SK-N-MC (cell line): ENCODE measurements at regions not wholly inside any gene's neighbourhood (a gene's known extent, or its start where the extent isn't known, plus 50 kb on each side); places are given as distances from the start of the nearest gene placed in this dataset.

Experiments used
- DNase-seq: peaks from one replicate; pipeline ENCODE4 v3.0.0-alpha.2; 2011; ENCODE audit warnings: low read depth, low spot score
- H3K27ac ChIP-seq: fragments of 200-600 bp; sonication (generic); 2 replicates; pipeline ENCODE4 v1.5.1; 2016; ENCODE audit warnings: mixed run types
- H3K36me3 ChIP-seq: fragments of 200-600 bp; sonication (generic); 2 replicates; pipeline ENCODE4 v1.6.1; 2017; ENCODE audit warnings: antibody characterized with exemption, low read length, mixed read lengths; ENCODE audit not compliant: insufficient read depth
- H3K4me3 ChIP-seq: fragments of 200-600 bp; sonication (generic); 2 replicates; pipeline ENCODE4 v1.5.1; 2016
- H3K9ac ChIP-seq: fragments of 200-600 bp; sonication (generic); 2 replicates; pipeline ENCODE4 v1.8.0; 2017; ENCODE audit warnings: mixed run types, mixed read lengths; ENCODE audit not compliant: insufficient read length
- H3K9me3 ChIP-seq: fragments of 200-600 bp; sonication (generic); 2 replicates; pipeline ENCODE4 v1.6.1; 2017; ENCODE audit warnings: low read depth, mild to moderate bottlenecking, antibody characterized with exemption, low read length, moderate library complexity, mixed read lengths
- EZH2 ChIP-seq: fragments of 200-600 bp; sonication (generic); IDR thresholded peaks from one replicate; pipeline ENCODE4 v1.6.1; 2017; ENCODE audit warnings: antibody characterized with exemption
- FOXP2 ChIP-seq: optimal IDR thresholded peaks from 2 replicates; pipeline ENCODE3; 2011; ENCODE audit warnings: mild to moderate bottlenecking, moderate library complexity; ENCODE audit not compliant: insufficient read depth; ENCODE audit errors: extremely low read length, control extremely low read depth
- POLR2AphosphoS5 ChIP-seq: IDR thresholded peaks from 2 replicates; pipeline ENCODE4 v1.6.1; 2012; ENCODE audit warnings: mild to moderate bottlenecking, low read depth, low read length, borderline replicate concordance

- DNase-seq, result no peak
- Histone ChIP-seq H3K4me3 (no peak overlapping the region), H3K36me3 (no peaks in the 10 kb centered on the region), H3K27ac (no peak overlapping the region), H3K9ac (no peak overlapping the region), H3K9me3 (no peaks in the 10 kb centered on the region)
- TF ChIP-seq EZH2 (no peak), POLR2AphosphoS5 (no peak), FOXP2 (no peak)
Observed at GRCh38 chr4:67125636-67126514, 419.4 kb downstream of the CENPC start.

GRCh38 chr4:67124716-67125115 is 420.6 kb downstream of the CENPC start:
- no peak for DNase-seq
- Histone ChIP-seq H3K4me3 (no peak overlapping the region), H3K9me3 (no peaks in the 10 kb centered on the region), H3K27ac (no peak overlapping the region), H3K36me3 (no peaks in the 10 kb centered on the region), H3K9ac (no peak overlapping the region)
- no peak for TF ChIP-seq POLR2AphosphoS5

GRCh38 chr4:67122029-67122428 is 423.3 kb downstream of the CENPC start:
- H3K9ac ChIP-seq, result no peak overlapping the region
- no peak overlapping the region for H3K27ac ChIP-seq
- DNase-seq, result no peak
- no peak overlapping the region for H3K4me3 ChIP-seq
- TF ChIP-seq POLR2AphosphoS5, result no peak
- no peak for TF ChIP-seq FOXP2
- no peak for TF ChIP-seq EZH2
- H3K9me3 ChIP-seq, result no peaks in the 10 kb centered on the region
- no peaks in the 10 kb centered on the region for H3K36me3 ChIP-seq

- TF ChIP-seq EZH2 (no peak), FOXP2 (no peak), POLR2AphosphoS5 (no peak)
- Histone ChIP-seq H3K27ac (no peak overlapping the region), H3K4me3 (no peak overlapping the region), H3K9me3 (no peaks in the 10 kb centered on the region), H3K36me3 (no peaks in the 10 kb centered on the region), H3K9ac (no peak overlapping the region)
- no peak for DNase-seq
Observed at GRCh38 chr4:67120369-67120768, 424.9 kb downstream of the CENPC start.

GRCh38 chr4:67109276-67109675 is 436.0 kb downstream of the CENPC start:
- H3K27ac ChIP-seq, result no peak overlapping the region

GRCh38 chr4:67106861-67107460 is 438.3 kb downstream of the CENPC start:
- no peak for TF ChIP-seq FOXP2
- no peak for TF ChIP-seq EZH2
- H3K36me3 ChIP-seq, result no peaks in the 10 kb centered on the region
- no peak overlapping the region for H3K9ac ChIP-seq
- H3K4me3 ChIP-seq, result no peak overlapping the region
- H3K9me3 ChIP-seq, result no peaks in the 10 kb centered on the region
- DNase-seq, result no peak
- no peak overlapping the region for H3K27ac ChIP-seq

More at GRCh38 chr4:67109276-67109675, 436.0 kb downstream of the CENPC start:
- DNase-seq, result no peak
- no peak overlapping the region for H3K4me3 ChIP-seq
- TF ChIP-seq POLR2AphosphoS5 (no peak), FOXP2 (no peak), EZH2 (no peak)
- H3K36me3 ChIP-seq, result no peaks in the 10 kb centered on the region
- no peak overlapping the region for H3K9ac ChIP-seq
- H3K9me3 ChIP-seq, result no peaks in the 10 kb centered on the region

- TF ChIP-seq EZH2, result no peak
- TF ChIP-seq FOXP2, result no peak
- TF ChIP-seq POLR2AphosphoS5, result no peak
- DNase-seq, result no peak
- no peak overlapping the region for H3K9ac ChIP-seq
- H3K36me3 ChIP-seq, result no peaks in the 10 kb centered on the region
- no peak overlapping the region for H3K27ac ChIP-seq
- H3K9me3 ChIP-seq, result no peaks in the 10 kb centered on the region
- H3K4me3 ChIP-seq, result no peak overlapping the region
Observed at GRCh38 chr4:67104145-67104544, 441.2 kb downstream of the CENPC start.

GRCh38 chr4:67103001-67103747 is 442.1 kb downstream of the CENPC start:
- H3K4me3 ChIP-seq, result no peak overlapping the region
- no peaks in the 10 kb centered on the region for H3K36me3 ChIP-seq
- H3K27ac ChIP-seq, result no peak overlapping the region
- DNase-seq, result no peak
- H3K9me3 ChIP-seq, result no peaks in the 10 kb centered on the region
- no peak overlapping the region for H3K9ac ChIP-seq
- no peak for TF ChIP-seq EZH2
- TF ChIP-seq POLR2AphosphoS5, result no peak
- no peak for TF ChIP-seq FOXP2

- no peak overlapping the region for H3K27ac ChIP-seq
- H3K9ac ChIP-seq, result no peak overlapping the region
- H3K9me3 ChIP-seq, result no peaks in the 10 kb centered on the region
- no peak overlapping the region for H3K4me3 ChIP-seq
- no peak for TF ChIP-seq EZH2
- no peak for TF ChIP-seq POLR2AphosphoS5
- no peak for TF ChIP-seq FOXP2
- DNase-seq, result no peak
- H3K36me3 ChIP-seq, result no peaks in the 10 kb centered on the region
Observed at GRCh38 chr4:67101612-67102011, 443.7 kb downstream of the CENPC start.
